IMR-90 (cell line): ENCODE measurements at regions not wholly inside any gene's neighbourhood (a gene's known extent, or its start where the extent isn't known, plus 50 kb on each side); places are given as distances from the start of the nearest gene placed in this dataset.

Source experiments
- ATAC-seq: fragments of 200-7000 bp; cut with Tn5 transposase; 2 replicates; pipeline ENCODE4 v1.9.1; 2020; ENCODE audit warnings: low read depth, mild to moderate bottlenecking, moderate library complexity
- BruUV-seq: library from RNA; stranded (reverse); fragments of 400-500 nt; replicated peaks from 2 replicates; lab custom pipeline; 2021; lab: Mats Ljungman, UMichigan
- CTCF ChIA-PET: fragments of 300-600 bp; formaldehyde crosslinking; extraction: SDS; loops from one replicate; lab custom pipeline; 2021; ENCODE audit warnings: antibody characterized with exemption; lab: Yijun Ruan, JAX
- POLR2A ChIA-PET: fragments of 300-600 bp; sonication (Branson Sonifier 250); formaldehyde crosslinking; loops from one replicate; lab custom pipeline; 2022; ENCODE audit warnings: antibody characterized with exemption; ENCODE audit not compliant: unreplicated experiment; lab: Charles Lee
- DNase-seq: peaks from one replicate; pipeline ENCODE4 v3.0.0; 2013
- H2AFZ ChIP-seq: replicated peaks from 2 replicates; pipeline ENCODE3; 2013; ENCODE audit warnings: low read length, mild to moderate bottlenecking; ENCODE audit not compliant: poor library complexity
- H2AK5ac ChIP-seq: 2 replicates; pipeline ENCODE4 v1.6.1; 2013; ENCODE audit warnings: low read depth, low read length, inconsistent platforms
- H2AK9ac ChIP-seq: replicated peaks from 2 replicates; pipeline ENCODE3; 2013; ENCODE audit warnings: mild to moderate bottlenecking, low read depth, low read length, moderate library complexity; ENCODE audit not compliant: poor library complexity
- H2BK120ac ChIP-seq: 2 replicates; pipeline ENCODE4 v1.6.1; 2013; ENCODE audit warnings: low read depth, low read length, inconsistent platforms
- H2BK15ac ChIP-seq: 3 replicates; pipeline ENCODE4 v1.6.1; 2013; ENCODE audit warnings: low read depth, low read length, inconsistent platforms
- H2BK20ac ChIP-seq: 2 replicates; pipeline ENCODE4 v1.6.1; 2013; ENCODE audit warnings: low read depth, mild to moderate bottlenecking, inconsistent platforms, low read length, moderate library complexity
- H2BK5ac ChIP-seq: 2 replicates; pipeline ENCODE4 v1.6.1; 2013; ENCODE audit warnings: mild to moderate bottlenecking, low read depth, low read length, inconsistent platforms; ENCODE audit not compliant: poor library complexity, severe bottlenecking
- H3K14ac ChIP-seq: replicated peaks from 2 replicates; pipeline ENCODE4 v1.6.1; 2013; ENCODE audit warnings: low read depth, low read length, inconsistent platforms
- H3K18ac ChIP-seq: 2 replicates; pipeline ENCODE4 v1.6.1; 2013; ENCODE audit warnings: low read depth, low read length, control low read depth
- H3K23ac ChIP-seq: 2 replicates; pipeline ENCODE4 v1.6.1; 2013; ENCODE audit warnings: low read depth, low read length, inconsistent platforms
- H3K27ac ChIP-seq: 2 replicates; pipeline ENCODE4 v1.5.1; 2013; ENCODE audit warnings: mild to moderate bottlenecking, control low read depth, low read length; ENCODE audit not compliant: insufficient read depth
- H3K27me3 ChIP-seq: 2 replicates; pipeline ENCODE4 v1.6.1; 2013; ENCODE audit warnings: low read length; ENCODE audit not compliant: control insufficient read depth, insufficient read depth
- H3K36me3 ChIP-seq: 2 replicates; pipeline ENCODE4 v1.6.1; 2013; ENCODE audit warnings: low read length, mixed read lengths; ENCODE audit not compliant: control insufficient read depth, insufficient read depth
- H3K4ac ChIP-seq: 2 replicates; pipeline ENCODE4 v1.6.1; 2013; ENCODE audit warnings: low read depth, low read length, inconsistent platforms
- H3K4me1 ChIP-seq: 2 replicates; pipeline ENCODE4 v1.6.1; 2013; ENCODE audit warnings: low read length, mixed read lengths; ENCODE audit not compliant: control insufficient read depth, insufficient read depth
- H3K4me2 ChIP-seq: 2 replicates; pipeline ENCODE4 v1.6.1; 2013; ENCODE audit warnings: low read depth, mild to moderate bottlenecking, control low read depth, low read length, moderate library complexity
- H3K4me3 ChIP-seq: 2 replicates; pipeline ENCODE4 v1.5.1; 2013; ENCODE audit warnings: low read depth, mild to moderate bottlenecking, control low read depth, low read length, moderate library complexity; ENCODE audit not compliant: insufficient read depth
- H3K56ac ChIP-seq: 2 replicates; pipeline ENCODE4 v1.6.1; 2013; ENCODE audit warnings: low read length, inconsistent platforms; ENCODE audit not compliant: insufficient read depth; ENCODE audit errors: extremely low read depth
- H3K79me1 ChIP-seq, 2 experiments: 2 replicates each; pipeline ENCODE4 v1.6.1; 2013; ENCODE audit warnings: low read length in 2 of 2, inconsistent platforms in 1 of 2, low read depth in 1 of 2
- H3K9ac ChIP-seq: 2 replicates; pipeline ENCODE4 v1.6.1; 2013; ENCODE audit warnings: low read depth, low read length, control low read depth
- H3K9me1 ChIP-seq: 2 replicates; pipeline ENCODE4 v1.6.1; 2013; ENCODE audit warnings: low read length, inconsistent platforms; ENCODE audit not compliant: insufficient read depth
- H3K9me3 ChIP-seq: 2 replicates; pipeline ENCODE4 v1.6.1; 2013; ENCODE audit warnings: low read length; ENCODE audit not compliant: control insufficient read depth, insufficient read depth
- H4K20me1 ChIP-seq: 2 replicates; pipeline ENCODE4 v1.6.1; 2013; ENCODE audit warnings: low read length, inconsistent platforms; ENCODE audit not compliant: insufficient read depth
- H4K5ac ChIP-seq: 2 replicates; pipeline ENCODE4 v1.6.1; 2013; ENCODE audit warnings: mild to moderate bottlenecking, low read depth, low read length, control low read depth
- H4K8ac ChIP-seq, 2 experiments: 2 replicates each; pipeline ENCODE4 v1.6.1; 2013; ENCODE audit warnings: low read depth in 2 of 2, low read length in 2 of 2, control low read depth in 1 of 2, inconsistent platforms in 1 of 2
- H4K91ac ChIP-seq: 2 replicates; pipeline ENCODE4 v1.6.1; 2013; ENCODE audit warnings: low read depth, low read length, inconsistent platforms; ENCODE audit not compliant: insufficient read depth
- BHLHE40 ChIP-seq: fragments of 150-350 bp; IDR thresholded peaks from 2 replicates; pipeline ENCODE4 v1.6.1; 2016; ENCODE audit warnings: mild to moderate bottlenecking, low read depth, low read length
- CEBPB ChIP-seq: IDR thresholded peaks from 2 replicates; pipeline ENCODE4 v1.6.1; 2012; ENCODE audit warnings: low read depth, low read length, improper control_type of control experiment
- CHD1 ChIP-seq: IDR thresholded peaks from 2 replicates; pipeline ENCODE4 v1.6.1; 2012; ENCODE audit warnings: low read depth, low read length, improper control_type of control experiment
- FOS ChIP-seq: fragments of 150-350 bp; IDR thresholded peaks from 2 replicates; pipeline ENCODE4 v1.6.1; 2016; ENCODE audit warnings: low read depth, low read length
- MAFK ChIP-seq: IDR thresholded peaks from 2 replicates; pipeline ENCODE4 v1.6.1; 2012; ENCODE audit warnings: low read depth, low read length, improper control_type of control experiment
- MAZ ChIP-seq: IDR thresholded peaks from 2 replicates; pipeline ENCODE4 v1.6.1; 2012; ENCODE audit warnings: low read depth, mild to moderate bottlenecking, low read length, improper control_type of control experiment, moderate library complexity, borderline replicate concordance
- MXI1 ChIP-seq: IDR thresholded peaks from 2 replicates; pipeline ENCODE4 v1.6.1; 2012; ENCODE audit warnings: low read depth, mild to moderate bottlenecking, low read length, moderate library complexity, borderline replicate concordance
- NFE2L2 ChIP-seq: fragments of 150-350 bp; IDR thresholded peaks from 2 replicates; pipeline ENCODE4 v1.6.1; 2016; ENCODE audit warnings: low read depth, mild to moderate bottlenecking, low read length
- POLR2A ChIP-seq: IDR thresholded peaks from 2 replicates; pipeline ENCODE4 v1.6.1; 2012; ENCODE audit warnings: mild to moderate bottlenecking, low read depth, low read length
- RAD21 ChIP-seq: IDR thresholded peaks from 2 replicates; pipeline ENCODE4 v1.6.1; 2012; ENCODE audit warnings: low read length, improper control_type of control experiment
- RCOR1 ChIP-seq: IDR thresholded peaks from 2 replicates; pipeline ENCODE4 v1.6.1; 2012; ENCODE audit warnings: mild to moderate bottlenecking, low read length, improper control_type of control experiment; ENCODE audit not compliant: insufficient replicate concordance
- RFX5 ChIP-seq: IDR thresholded peaks from 2 replicates; pipeline ENCODE4 v1.8.0; 2012; ENCODE audit warnings: low read depth, mild to moderate bottlenecking, low read length, moderate library complexity
- SMC3 ChIP-seq: fragments of 150-350 bp; IDR thresholded peaks from 2 replicates; pipeline ENCODE4 v1.6.1; 2016; ENCODE audit warnings: low read depth, mild to moderate bottlenecking, antibody characterized with exemption, low read length, moderate library complexity
- USF2 ChIP-seq: fragments of 150-350 bp; IDR thresholded peaks from 2 replicates; pipeline ENCODE4 v1.6.1; 2017; ENCODE audit warnings: mild to moderate bottlenecking, antibody characterized with exemption, low read length, low read depth
- WGBS, 2 experiments: methylation state at CpG; one replicate each; pipeline versions ENCODE4 v1.1.5 to v1.1.7; 2013; ENCODE audit warnings: missing lambda C conversion rate in 2 of 2; ENCODE audit not compliant: insufficient read length in 1 of 2; ENCODE audit errors: extremely low coverage in 2 of 2; 5-methylcytosine and 5-hydroxymethylcytosine counted together
- dilution Hi-C: fragments of 300-500 bp; cut with HindIII; formaldehyde crosslinking; loops from one replicate; pipeline ENCODE4 v1.14.3; 2018; ENCODE audit warnings: low sequenced_read_pairs; ENCODE audit not compliant: unreplicated experiment
- in situ Hi-C: fragments of 300-500 bp; cut with MboI; formaldehyde crosslinking; loops from 3 replicates; pipeline ENCODE4 v1.14.3; 2019; ENCODE audit warnings: low sequenced_read_pairs, inconsistent platforms, mixed read lengths
- intact Hi-C: fragments of 100-400 bp; cut with micrococcal nuclease; formaldehyde crosslinking; loops from 2 replicates; pipeline ENCODE4 v1.10.0; 2022
- TF ChIP-seq, protein P1 (sequence below): fragments of 150-350 bp; IDR thresholded peaks from 2 replicates; pipeline ENCODE4 v1.6.1; 2016; ENCODE audit warnings: low read depth, mild to moderate bottlenecking, low read length, moderate library complexity, borderline replicate concordance
- TF ChIP-seq, protein P2 (sequence below): conservative IDR thresholded peaks from 2 replicates; pipeline ENCODE4 v1.5.1; 2012; ENCODE audit warnings: mild to moderate bottlenecking, low read depth, low read length, improper control_type of control experiment

DNA sequence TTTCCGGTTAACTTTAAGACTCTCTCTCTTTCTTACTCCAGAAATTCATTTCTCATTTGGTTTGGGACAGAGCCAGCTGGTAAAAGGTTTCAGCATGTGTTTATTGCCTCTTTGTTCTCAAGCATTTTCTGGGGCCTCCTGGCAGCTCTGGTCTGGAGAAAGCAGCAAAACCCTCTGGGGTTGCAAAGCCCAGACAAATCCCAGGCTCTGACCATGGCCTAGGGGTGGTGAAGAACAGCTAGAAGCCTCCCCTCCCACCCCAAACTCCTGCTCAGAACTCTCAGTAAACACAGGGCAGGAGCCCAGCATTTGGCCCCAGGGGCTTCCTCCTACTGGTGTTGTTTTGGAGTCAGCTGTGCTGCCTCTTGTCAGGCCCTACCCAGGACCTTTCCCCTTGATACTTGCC is 124.2 kb upstream of the SERP2 start:
- no peak overlapping the region for H3K9ac ChIP-seq
- no peaks in the 10 kb centered on the region for H3K79me1 ChIP-seq
- DNase-seq (peak; percentile 77), ATAC-seq (peak; percentile 65)
- no peak overlapping the region for H3K4me3 ChIP-seq
- no peaks in the 10 kb centered on the region for H4K20me1 ChIP-seq
- peak overlapping the region; percentile 72; the same call in 1 of the 2 replicates for H2BK20ac ChIP-seq
- H3K4me2 ChIP-seq, result no peak overlapping the region
- intact Hi-C loops (no loop called here), in situ Hi-C loops (no loop called here), dilution Hi-C loops (no loop called here)
- no peak overlapping the region for H2BK5ac ChIP-seq
- peak overlapping the region; percentile 18 to 55; a peak in 1 of 4 replicates for H4K8ac ChIP-seq
- peak overlapping the region; percentile 38; the same call in 1 of the 2 replicates for H4K5ac ChIP-seq
- no peaks in the 10 kb centered on the region for H3K9me3 ChIP-seq
- no peaks in the 10 kb centered on the region for H3K36me3 ChIP-seq
- no peak overlapping the region for H3K14ac ChIP-seq
- peak overlapping the region; percentile 19; the same call in 1 of the 2 replicates for H3K27ac ChIP-seq
- H2AK9ac ChIP-seq, result no peak overlapping the region
- no CpG with 5 or more reads among the region's 1 CpG for WGBS, 2 experiments
- peak overlapping the region; percentile 26; the same call in 1 of the 2 replicates for H3K23ac ChIP-seq
- peak overlapping the region; percentile 15 for H2AFZ ChIP-seq
- H3K27me3 ChIP-seq, result no peaks in the 10 kb centered on the region
- no peak overlapping the region for H2AK5ac ChIP-seq
- TF ChIP-seq RAD21 (no peak), MXI1 (no peak), POLR2A (no peak), SMC3 (no peak), MAZ (no peak), BHLHE40 (no peak), NFE2L2 (no peak), USF2 (no peak), CEBPB (no peak), CHD1 (no peak), RFX5 (no peak), RCOR1 (no peak), FOS (no peak), MAFK (no peak)
- TF ChIP-seq, protein P1, sequence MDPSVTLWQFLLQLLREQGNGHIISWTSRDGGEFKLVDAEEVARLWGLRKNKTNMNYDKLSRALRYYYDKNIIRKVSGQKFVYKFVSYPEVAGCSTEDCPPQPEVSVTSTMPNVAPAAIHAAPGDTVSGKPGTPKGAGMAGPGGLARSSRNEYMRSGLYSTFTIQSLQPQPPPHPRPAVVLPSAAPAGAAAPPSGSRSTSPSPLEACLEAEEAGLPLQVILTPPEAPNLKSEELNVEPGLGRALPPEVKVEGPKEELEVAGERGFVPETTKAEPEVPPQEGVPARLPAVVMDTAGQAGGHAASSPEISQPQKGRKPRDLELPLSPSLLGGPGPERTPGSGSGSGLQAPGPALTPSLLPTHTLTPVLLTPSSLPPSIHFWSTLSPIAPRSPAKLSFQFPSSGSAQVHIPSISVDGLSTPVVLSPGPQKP, result no peak
- TF ChIP-seq, protein P2, sequence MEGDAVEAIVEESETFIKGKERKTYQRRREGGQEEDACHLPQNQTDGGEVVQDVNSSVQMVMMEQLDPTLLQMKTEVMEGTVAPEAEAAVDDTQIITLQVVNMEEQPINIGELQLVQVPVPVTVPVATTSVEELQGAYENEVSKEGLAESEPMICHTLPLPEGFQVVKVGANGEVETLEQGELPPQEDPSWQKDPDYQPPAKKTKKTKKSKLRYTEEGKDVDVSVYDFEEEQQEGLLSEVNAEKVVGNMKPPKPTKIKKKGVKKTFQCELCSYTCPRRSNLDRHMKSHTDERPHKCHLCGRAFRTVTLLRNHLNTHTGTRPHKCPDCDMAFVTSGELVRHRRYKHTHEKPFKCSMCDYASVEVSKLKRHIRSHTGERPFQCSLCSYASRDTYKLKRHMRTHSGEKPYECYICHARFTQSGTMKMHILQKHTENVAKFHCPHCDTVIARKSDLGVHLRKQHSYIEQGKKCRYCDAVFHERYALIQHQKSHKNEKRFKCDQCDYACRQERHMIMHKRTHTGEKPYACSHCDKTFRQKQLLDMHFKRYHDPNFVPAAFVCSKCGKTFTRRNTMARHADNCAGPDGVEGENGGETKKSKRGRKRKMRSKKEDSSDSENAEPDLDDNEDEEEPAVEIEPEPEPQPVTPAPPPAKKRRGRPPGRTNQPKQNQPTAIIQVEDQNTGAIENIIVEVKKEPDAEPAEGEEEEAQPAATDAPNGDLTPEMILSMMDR, result no peak
- H3K9me1 ChIP-seq, result peaks cover 8% of the 10 kb centered on the region; the same call in 1 of the 2 replicates
- no TSS peak for BruUV-seq
- peaks cover 4% of the 10 kb centered on the region; the same call in 1 of the 2 replicates for H3K4me1 ChIP-seq
- ChIA-PET POLR2A (no interaction called here), CTCF (no interaction called here)
- H3K4ac ChIP-seq, result peak overlapping the region; percentile 60
- peak overlapping the region; percentile 59 for H3K18ac ChIP-seq
- no peak overlapping the region for H3K56ac ChIP-seq
- H2BK120ac ChIP-seq, result peak overlapping the region; percentile 70
- no peak overlapping the region for H2BK15ac ChIP-seq
- H4K91ac ChIP-seq, result no peak overlapping the region
